GM12878 (cell line): ENCODE measurements at regions not wholly inside any gene's neighbourhood (a gene's known extent, or its start where the extent isn't known, plus 50 kb on each side); places are given as distances from the start of the nearest gene placed in this dataset.

ENCODE experiments used
- ATAC-seq: fragments of 200-7000 bp; cut with Tn5 transposase; 3 replicates; pipeline ENCODE4 v1.9.1; 2020; ENCODE audit warnings: mild to moderate bottlenecking, moderate library complexity
- BruUV-seq: library from RNA; stranded (reverse); fragments of 400-500 nt; replicated peaks from 2 replicates; lab custom pipeline; 2021; lab: Mats Ljungman, UMichigan
- CTCF ChIA-PET: fragments of 300-600 bp; sonication (Branson Sonifier 250); formaldehyde crosslinking; extraction: SDS; loops from one replicate; lab custom pipeline; 2021; ENCODE audit warnings: inconsistent platforms; lab: Yijun Ruan, JAX
- POLR2A ChIA-PET: fragments of 350-600 bp; formaldehyde crosslinking; extraction: SDS; loops from one replicate; lab custom pipeline; 2021; ENCODE audit warnings: inconsistent platforms; lab: Charles Lee
- RAD21 ChIA-PET: fragments of 300-600 bp; sonication (Branson Sonifier 250); formaldehyde crosslinking; loops from one replicate; lab custom pipeline; 2023; ENCODE audit warnings: antibody characterized with exemption; ENCODE audit not compliant: unreplicated experiment; lab: Charles Lee
- SMC1A ChIA-PET: fragments of 300-600 bp; sonication (Branson Sonifier 250); formaldehyde crosslinking; loops from one replicate; lab custom pipeline; 2023; ENCODE audit not compliant: unreplicated experiment, uncharacterized antibody; lab: Charles Lee
- DNase-seq: peaks from one replicate; pipeline ENCODE4 v3.0.0-alpha.2; 2011; ENCODE audit warnings: low read depth, low spot score
- FAIRE-seq: peaks from 3 replicates; lab custom pipeline; 2011; peaks lifted over from hg19 to GRCh38; lab: Jason Lieb, UNC
- H2AFZ ChIP-seq: 2 replicates; pipeline ENCODE4 v1.6.0; 2011; ENCODE audit warnings: low read depth, low read length, control low read depth; ENCODE audit not compliant: control insufficient read depth
- H3K27ac ChIP-seq: 2 replicates; pipeline ENCODE4 v1.5.1; 2011; ENCODE audit warnings: control low read depth; ENCODE audit not compliant: control insufficient read depth, insufficient read depth
- H3K27me3 ChIP-seq, 2 experiments: replicated peaks in 1 of 2; 2 replicates each; pipeline versions ENCODE4 v1.6.0 to v1.6.1; 2011; ENCODE audit warnings: low read length in 1 of 2; ENCODE audit not compliant: control insufficient read depth in 2 of 2, insufficient read depth in 2 of 2
- H3K36me3 ChIP-seq, 2 experiments: 2 replicates each; pipeline ENCODE4 v1.5.1; 2011; ENCODE audit warnings: low read length in 1 of 2; ENCODE audit not compliant: control insufficient read depth in 2 of 2, insufficient read depth in 2 of 2
- H3K4me1 ChIP-seq: 2 replicates; pipeline ENCODE4 v1.6.1; 2011; ENCODE audit warnings: mild to moderate bottlenecking, low read length, moderate library complexity, mixed read lengths; ENCODE audit not compliant: control insufficient read depth, insufficient read depth
- H3K4me2 ChIP-seq: 2 replicates; pipeline ENCODE4 v1.6.0; 2011; ENCODE audit warnings: control low read depth; ENCODE audit not compliant: control insufficient read depth, insufficient read depth
- H3K4me3 ChIP-seq: fragments of 200-600 bp; sonication (generic); 2 replicates; pipeline ENCODE4 v1.5.1; 2016
- H3K79me2 ChIP-seq: 2 replicates; pipeline ENCODE4 v1.6.0; 2011; ENCODE audit warnings: low read length; ENCODE audit not compliant: control insufficient read depth, insufficient read depth
- H3K9ac ChIP-seq: 2 replicates; pipeline ENCODE4 v1.8.0; 2011; ENCODE audit warnings: low read length, control low read depth, mixed read lengths; ENCODE audit not compliant: control insufficient read depth, insufficient read depth
- H3K9me3 ChIP-seq: replicated peaks from 3 replicates; pipeline ENCODE4 v1.5.1; 2011; ENCODE audit warnings: mild to moderate bottlenecking, low read length; ENCODE audit not compliant: control insufficient read depth, insufficient read depth
- H4K20me1 ChIP-seq: 2 replicates; pipeline ENCODE4 v1.6.0; 2011; ENCODE audit not compliant: control insufficient read depth, insufficient read depth
- BHLHE40 ChIP-seq, 2 experiments: fragments of 450-650 bp in 1 of 2; IDR thresholded peaks; 2 replicates each; pipeline ENCODE4 v1.6.1; 2011 to 2017; ENCODE audit warnings: low read depth in 2 of 2, borderline replicate concordance in 1 of 2, improper control_type of control experiment in 1 of 2, low read length in 1 of 2, mild to moderate bottlenecking in 1 of 2
- CHD1 ChIP-seq: IDR thresholded peaks from 2 replicates; pipeline ENCODE4 v1.6.1; 2012; ENCODE audit warnings: low read depth, low read length, improper control_type of control experiment
- FOXK2 ChIP-seq: fragments of 450-650 bp; IDR thresholded peaks from 2 replicates; pipeline ENCODE4 v1.6.1; 2017; ENCODE audit warnings: mild to moderate bottlenecking, moderate library complexity
- MXI1 ChIP-seq: fragments of 150-350 bp; IDR thresholded peaks from 2 replicates; pipeline ENCODE4 v1.6.1; 2011; ENCODE audit warnings: low read depth, mild to moderate bottlenecking, inconsistent platforms, low read length, improper control_type of control experiment
- RFX5 ChIP-seq: IDR thresholded peaks from 2 replicates; pipeline ENCODE4 v1.6.1; 2011; ENCODE audit warnings: low read depth, low read length, improper control_type of control experiment
- WGBS: methylation state at CpG from one replicate; pipeline ENCODE4 v1.1.6; 2016; ENCODE audit warnings: low lambda C conversion rate; ENCODE audit not compliant: insufficient replicate concordance, insufficient coverage; ENCODE audit errors: missing lambda C conversion rate; 5-methylcytosine and 5-hydroxymethylcytosine counted together
- in situ Hi-C: fragments of 300-500 bp; cut with MboI; formaldehyde crosslinking; loops from 9 replicates; pipeline ENCODE4 v1.14.3; 2018; ENCODE audit warnings: mixed read lengths
- intact Hi-C: fragments of 100-400 bp; cut with micrococcal nuclease; formaldehyde crosslinking; loops from one replicate; pipeline ENCODE4 v1.14.2; 2022; ENCODE audit not compliant: unreplicated experiment
- TF ChIP-seq, protein P1 (sequence below): fragments of 150-350 bp; IDR thresholded peaks from 2 replicates; pipeline ENCODE4 v1.6.1; 2016; ENCODE audit warnings: low read depth, low read length
- TF ChIP-seq, protein P2 (sequence below): fragments of 450-650 bp; IDR thresholded peaks from 2 replicates; pipeline ENCODE4 v1.6.1; 2017; ENCODE audit warnings: mild to moderate bottlenecking, low read depth, inconsistent platforms; ENCODE audit not compliant: poor library complexity, severe bottlenecking

DNA sequence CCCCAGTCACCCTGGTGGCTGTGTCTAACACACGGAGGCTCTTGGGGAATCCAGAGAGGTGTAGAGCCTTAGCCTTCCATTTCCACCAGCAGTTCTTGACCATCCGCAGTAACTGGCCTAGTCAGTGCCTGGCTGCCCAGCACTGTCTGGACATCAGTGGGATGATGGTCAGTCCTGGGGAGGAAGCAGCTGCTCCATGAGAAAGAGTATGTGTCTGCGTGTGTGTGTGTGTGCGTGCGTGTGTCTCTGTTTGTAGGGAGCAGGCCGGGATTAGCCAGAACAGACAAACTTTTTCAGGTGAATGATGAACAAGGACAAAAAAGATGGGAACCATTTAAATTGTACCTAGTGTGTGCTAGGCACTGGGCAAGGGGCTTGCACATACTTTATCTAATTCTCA is 109.3 kb upstream of the SYT13 start:
- 84% methylated on average over 6 of the region's 6 CpGs for WGBS
- no peak overlapping the region for H3K27ac ChIP-seq
- H3K9ac ChIP-seq, result no peak overlapping the region
- no peaks in the 10 kb centered on the region for H4K20me1 ChIP-seq
- CTCF ChIA-PET, result no interaction called here
- in situ Hi-C loops, result no loop called here
- RAD21 ChIA-PET, result no interaction called here
- H3K4me3 ChIP-seq, result no peak overlapping the region
- FAIRE-seq, result no peak
- no peak for DNase-seq
- no peak overlapping the region for H3K4me2 ChIP-seq
- SMC1A ChIA-PET, result no interaction called here
- peaks cover 0 to 2% of the 10 kb centered on the region in 2 experiments; a peak in 3 of 4 replicates for H3K27me3 ChIP-seq
- TF ChIP-seq CHD1 (no peak), RFX5 (no peak), BHLHE40 (IDR thresholded peaks at IDR 0.05; ENCODE audit: borderline replicate concordance in 1 of 2, low read depth in 2 of 2, low read length in 1 of 2) (no peak), FOXK2 (no peak), MXI1 (no peak)
- TF ChIP-seq, protein P1, sequence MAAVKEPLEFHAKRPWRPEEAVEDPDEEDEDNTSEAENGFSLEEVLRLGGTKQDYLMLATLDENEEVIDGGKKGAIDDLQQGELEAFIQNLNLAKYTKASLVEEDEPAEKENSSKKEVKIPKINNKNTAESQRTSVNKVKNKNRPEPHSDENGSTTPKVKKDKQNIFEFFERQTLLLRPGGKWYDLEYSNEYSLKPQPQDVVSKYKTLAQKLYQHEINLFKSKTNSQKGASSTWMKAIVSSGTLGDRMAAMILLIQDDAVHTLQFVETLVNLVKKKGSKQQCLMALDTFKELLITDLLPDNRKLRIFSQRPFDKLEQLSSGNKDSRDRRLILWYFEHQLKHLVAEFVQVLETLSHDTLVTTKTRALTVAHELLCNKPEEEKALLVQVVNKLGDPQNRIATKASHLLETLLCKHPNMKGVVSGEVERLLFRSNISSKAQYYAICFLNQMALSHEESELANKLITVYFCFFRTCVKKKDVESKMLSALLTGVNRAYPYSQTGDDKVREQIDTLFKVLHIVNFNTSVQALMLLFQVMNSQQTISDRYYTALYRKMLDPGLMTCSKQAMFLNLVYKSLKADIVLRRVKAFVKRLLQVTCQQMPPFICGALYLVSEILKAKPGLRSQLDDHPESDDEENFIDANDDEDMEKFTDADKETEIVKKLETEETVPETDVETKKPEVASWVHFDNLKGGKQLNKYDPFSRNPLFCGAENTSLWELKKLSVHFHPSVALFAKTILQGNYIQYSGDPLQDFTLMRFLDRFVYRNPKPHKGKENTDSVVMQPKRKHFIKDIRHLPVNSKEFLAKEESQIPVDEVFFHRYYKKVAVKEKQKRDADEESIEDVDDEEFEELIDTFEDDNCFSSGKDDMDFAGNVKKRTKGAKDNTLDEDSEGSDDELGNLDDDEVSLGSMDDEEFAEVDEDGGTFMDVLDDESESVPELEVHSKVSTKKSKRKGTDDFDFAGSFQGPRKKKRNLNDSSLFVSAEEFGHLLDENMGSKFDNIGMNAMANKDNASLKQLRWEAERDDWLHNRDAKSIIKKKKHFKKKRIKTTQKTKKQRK, result no peak
- TF ChIP-seq, protein P2, sequence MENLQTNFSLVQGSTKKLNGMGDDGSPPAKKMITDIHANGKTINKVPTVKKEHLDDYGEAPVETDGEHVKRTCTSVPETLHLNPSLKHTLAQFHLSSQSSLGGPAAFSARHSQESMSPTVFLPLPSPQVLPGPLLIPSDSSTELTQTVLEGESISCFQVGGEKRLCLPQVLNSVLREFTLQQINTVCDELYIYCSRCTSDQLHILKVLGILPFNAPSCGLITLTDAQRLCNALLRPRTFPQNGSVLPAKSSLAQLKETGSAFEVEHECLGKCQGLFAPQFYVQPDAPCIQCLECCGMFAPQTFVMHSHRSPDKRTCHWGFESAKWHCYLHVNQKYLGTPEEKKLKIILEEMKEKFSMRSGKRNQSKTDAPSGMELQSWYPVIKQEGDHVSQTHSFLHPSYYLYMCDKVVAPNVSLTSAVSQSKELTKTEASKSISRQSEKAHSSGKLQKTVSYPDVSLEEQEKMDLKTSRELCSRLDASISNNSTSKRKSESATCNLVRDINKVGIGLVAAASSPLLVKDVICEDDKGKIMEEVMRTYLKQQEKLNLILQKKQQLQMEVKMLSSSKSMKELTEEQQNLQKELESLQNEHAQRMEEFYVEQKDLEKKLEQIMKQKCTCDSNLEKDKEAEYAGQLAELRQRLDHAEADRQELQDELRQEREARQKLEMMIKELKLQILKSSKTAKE, result no peak
- intact Hi-C loops, result no loop called here
- H3K36me3 ChIP-seq, result no peaks in the 10 kb centered on the region
- POLR2A ChIA-PET, result no interaction called here
- H3K4me1 ChIP-seq, result no peaks in the 10 kb centered on the region
- BruUV-seq, result no TSS peak
- H2AFZ ChIP-seq, result no peak overlapping the region
- no peaks in the 10 kb centered on the region for H3K79me2 ChIP-seq
- H3K9me3 ChIP-seq, result no peaks in the 10 kb centered on the region
- no peak for ATAC-seq
